Loucy (cell line): ENCODE measurements at regions not wholly inside any gene's neighbourhood (a gene's known extent, or its start where the extent isn't known, plus 50 kb on each side); places are given as distances from the start of the nearest gene placed in this dataset.

Experiments used
- H2AFZ ChIP-seq: fragments of 200-600 bp; sonication (generic); 2 replicates; pipeline ENCODE4 v1.6.0; 2016; ENCODE audit warnings: antibody characterized with exemption, mild to moderate bottlenecking, low read length, moderate library complexity
- H3F3A ChIP-seq: fragments of 200-600 bp; 2 replicates; pipeline ENCODE4 v1.6.0; 2016; ENCODE audit warnings: antibody characterized with exemption, low read depth, mild to moderate bottlenecking
- H3K27me3 ChIP-seq: fragments of 200-600 bp; sonication (generic); 2 replicates; pipeline ENCODE4 v1.6.1; 2014; ENCODE audit warnings: low read length, mild to moderate bottlenecking; ENCODE audit not compliant: insufficient read depth, poor library complexity, severe bottlenecking
- H3K36me3 ChIP-seq: fragments of 200-600 bp; sonication (generic); 2 replicates; pipeline ENCODE4 v1.6.1; 2016; ENCODE audit warnings: low read length; ENCODE audit not compliant: insufficient read depth
- H3K4me1 ChIP-seq: fragments of 200-600 bp; sonication (generic); 2 replicates; pipeline ENCODE4 v1.5.1; 2014; ENCODE audit warnings: low read length, mild to moderate bottlenecking; ENCODE audit not compliant: insufficient read depth, poor library complexity, severe bottlenecking
- H3K4me2 ChIP-seq: fragments of 200-600 bp; sonication (generic); 2 replicates; pipeline ENCODE4 v1.6.0; 2014; ENCODE audit warnings: antibody characterized with exemption, low read length, low read depth, mild to moderate bottlenecking; ENCODE audit not compliant: poor library complexity, severe bottlenecking
- H3K4me3 ChIP-seq: fragments of 200-600 bp; sonication (generic); 2 replicates; pipeline ENCODE4 v1.5.1; 2014; ENCODE audit warnings: low read length, mild to moderate bottlenecking, mixed read lengths; ENCODE audit not compliant: poor library complexity, severe bottlenecking
- H3K79me2 ChIP-seq: fragments of 200-600 bp; sonication (generic); 2 replicates; pipeline ENCODE4 v1.6.1; 2014; ENCODE audit warnings: low read length; ENCODE audit not compliant: insufficient read depth
- H3K9ac ChIP-seq: fragments of 200-600 bp; sonication (generic); 2 replicates; pipeline ENCODE4 v1.6.0; 2014; ENCODE audit warnings: mild to moderate bottlenecking, low read depth, low read length, moderate library complexity; ENCODE audit not compliant: poor library complexity, severe bottlenecking
- H3K9me2 ChIP-seq: fragments of 200-600 bp; sonication (generic); replicated peaks from 2 replicates; pipeline ENCODE4 v1.6.1; 2016; ENCODE audit warnings: low read depth, low read length, mixed read lengths
- H3K9me3 ChIP-seq: fragments of 200-600 bp; sonication (generic); 2 replicates; pipeline ENCODE4 v1.6.1; 2014; ENCODE audit warnings: mild to moderate bottlenecking, antibody characterized with exemption, low read length, low read depth; ENCODE audit not compliant: insufficient read depth
- H4K20me1 ChIP-seq: fragments of 200-600 bp; sonication (generic); 2 replicates; pipeline ENCODE4 v1.6.0; 2014; ENCODE audit warnings: antibody characterized with exemption, low read length, mild to moderate bottlenecking; ENCODE audit not compliant: insufficient read depth, poor library complexity, severe bottlenecking
- CTCF ChIP-seq: fragments of 200-600 bp; sonication (generic); conservative IDR thresholded peaks from 2 replicates; pipeline ENCODE4 v1.5.1; 2014; ENCODE audit warnings: mild to moderate bottlenecking, antibody characterized with exemption, low read length
- EZH2phosphoT487 ChIP-seq: fragments of 200-600 bp; IDR thresholded peaks from 2 replicates; pipeline ENCODE4 v1.6.1; 2018; ENCODE audit warnings: antibody characterized with exemption, mild to moderate bottlenecking, moderate library complexity, borderline replicate concordance

- no peaks in the 10 kb centered on the region for H4K20me1 ChIP-seq
- H3F3A ChIP-seq = no peaks in the 10 kb centered on the region
- no peaks in the 10 kb centered on the region for H3K27me3 ChIP-seq
- H3K9me2 ChIP-seq = no peaks in the 10 kb centered on the region
- H3K4me3 ChIP-seq = no peak overlapping the region
- no peaks in the 10 kb centered on the region for H3K36me3 ChIP-seq
- no peak overlapping the region for H3K9ac ChIP-seq
- no peaks in the 10 kb centered on the region for H3K9me3 ChIP-seq
- no peak overlapping the region for H3K4me2 ChIP-seq
- H2AFZ ChIP-seq = no peak overlapping the region
- H3K79me2 ChIP-seq = no peaks in the 10 kb centered on the region
- no peak for TF ChIP-seq EZH2phosphoT487
- TF ChIP-seq CTCF = no peak
- peaks cover 18% of the 10 kb centered on the region for H3K4me1 ChIP-seq
These were observed 336.1 kb upstream of the BOD1L1 start for GRCh38 chr4:13963601-13964000.

- Histone ChIP-seq H3K36me3 (no peaks in the 10 kb centered on the region), H3K4me2 (no peak overlapping the region), H3K9ac (no peak overlapping the region), H3K9me3 (no peaks in the 10 kb centered on the region), H3K4me1 (peaks cover 16% of the 10 kb centered on the region), H3K79me2 (no peaks in the 10 kb centered on the region), H2AFZ (no peak overlapping the region), H3K4me3 (no peak overlapping the region), H3K9me2 (no peaks in the 10 kb centered on the region), H3K27me3 (no peaks in the 10 kb centered on the region), H4K20me1 (no peaks in the 10 kb centered on the region), H3F3A (no peaks in the 10 kb centered on the region)
- TF ChIP-seq CTCF (no peak), EZH2phosphoT487 (no peak)
These were observed 339.0 kb upstream of the BOD1L1 start for GRCh38 chr4:13966231-13967195.

DNA sequence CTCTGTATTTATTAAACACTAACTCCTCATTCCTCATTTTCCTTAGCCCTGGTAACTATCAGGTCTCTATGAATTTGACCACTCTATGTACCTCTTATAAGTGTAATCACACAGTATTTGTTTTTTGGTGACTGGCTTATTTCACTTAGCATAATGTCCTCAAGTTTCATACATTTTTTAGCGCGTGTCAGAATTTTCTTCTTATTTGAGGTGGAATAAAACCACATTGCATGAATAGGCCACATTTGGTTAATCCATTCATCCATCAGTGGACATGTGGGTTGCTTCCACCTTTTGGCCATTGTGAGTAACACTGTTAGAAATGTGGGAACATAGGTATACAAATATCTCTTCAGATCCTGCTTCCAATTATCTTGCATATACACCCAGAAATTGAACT is 341.2 kb upstream of the BOD1L1 start:
- Histone ChIP-seq H3K27me3 (no peaks in the 10 kb centered on the region), H3K9me2 (no peaks in the 10 kb centered on the region), H3F3A (no peaks in the 10 kb centered on the region), H3K4me1 (peaks cover 19% of the 10 kb centered on the region), H3K79me2 (no peaks in the 10 kb centered on the region), H3K4me2 (no peak overlapping the region), H2AFZ (no peak overlapping the region), H3K9me3 (no peaks in the 10 kb centered on the region), H3K4me3 (no peak overlapping the region), H3K9ac (no peak overlapping the region), H4K20me1 (no peaks in the 10 kb centered on the region), H3K36me3 (no peaks in the 10 kb centered on the region)
- TF ChIP-seq CTCF (no peak), EZH2phosphoT487 (no peak)
